Parathyroid adenoma (tissue), 2 donors: ENCODE measurements at regions not wholly inside any gene's neighbourhood (a gene's known extent, or its start where the extent isn't known, plus 50 kb on each side); places are given as distances from the start of the nearest gene placed in this dataset.

ENCODE experiments used
- H2AFZ ChIP-seq: fragments of 300-600 bp; sonication (generic); one replicate; pipeline ENCODE4 v1.7.0; 2017; ENCODE audit warnings: antibody characterized with exemption, mild to moderate bottlenecking
- H3K27ac ChIP-seq: fragments of 300-600 bp; sonication (generic); one replicate; pipeline ENCODE4 v1.7.0; 2017
- H3K27me3 ChIP-seq: fragments of 300-600 bp; sonication (generic); one replicate; pipeline ENCODE4 v1.7.0; 2017; ENCODE audit warnings: low read length; ENCODE audit not compliant: control insufficient read depth, insufficient read depth
- H3K36me3 ChIP-seq: fragments of 300-600 bp; sonication (generic); one replicate; pipeline ENCODE4 v1.7.0; 2017; ENCODE audit warnings: low read length; ENCODE audit not compliant: control insufficient read depth, insufficient read depth
- H3K4me1 ChIP-seq: fragments of 300-600 bp; sonication (generic); one replicate; pipeline ENCODE4 v1.7.0; 2017; ENCODE audit warnings: control low read depth
- H3K4me2 ChIP-seq: fragments of 300-600 bp; sonication (generic); one replicate; pipeline ENCODE4 v1.7.0; 2017; ENCODE audit warnings: low read length
- H3K4me3 ChIP-seq: fragments of 300-600 bp; sonication (generic); one replicate; pipeline ENCODE4 v1.7.0; 2017; ENCODE audit warnings: low read depth, low read length
- H3K79me2 ChIP-seq: fragments of 300-600 bp; sonication (generic); one replicate; pipeline ENCODE4 v1.7.0; 2017; ENCODE audit warnings: control low read depth
- H3K9ac ChIP-seq: fragments of 300-600 bp; sonication (generic); one replicate; pipeline ENCODE4 v1.7.0; 2017; ENCODE audit warnings: mild to moderate bottlenecking
- H3K9me3 ChIP-seq: fragments of 300-600 bp; sonication (generic); one replicate; pipeline ENCODE4 v1.7.0; 2017; ENCODE audit warnings: low read length; ENCODE audit not compliant: control insufficient read depth
- TF ChIP-seq, protein P1 (sequence below): fragments of 300-600 bp; sonication (generic); IDR thresholded peaks from one replicate; pipeline ENCODE4 v1.7.0; 2017; ENCODE audit warnings: antibody characterized with exemption, mild to moderate bottlenecking
- donor health status: primary hyperparathyroidism.

GRCh38 chr5:174329738-174330137 is 284.2 kb downstream of the NSG2 start:
- Histone ChIP-seq H2AFZ (no peak overlapping the region), H3K27ac (no peak overlapping the region), H3K4me3 (no peak overlapping the region), H3K4me2 (no peak overlapping the region), H3K9me3 (no peaks in the 10 kb centered on the region), H3K79me2 (no peaks in the 10 kb centered on the region), H3K36me3 (no peaks in the 10 kb centered on the region), H3K9ac (no peak overlapping the region), H3K4me1 (no peaks in the 10 kb centered on the region), H3K27me3 (no peaks in the 10 kb centered on the region)
- TF ChIP-seq, protein P1, sequence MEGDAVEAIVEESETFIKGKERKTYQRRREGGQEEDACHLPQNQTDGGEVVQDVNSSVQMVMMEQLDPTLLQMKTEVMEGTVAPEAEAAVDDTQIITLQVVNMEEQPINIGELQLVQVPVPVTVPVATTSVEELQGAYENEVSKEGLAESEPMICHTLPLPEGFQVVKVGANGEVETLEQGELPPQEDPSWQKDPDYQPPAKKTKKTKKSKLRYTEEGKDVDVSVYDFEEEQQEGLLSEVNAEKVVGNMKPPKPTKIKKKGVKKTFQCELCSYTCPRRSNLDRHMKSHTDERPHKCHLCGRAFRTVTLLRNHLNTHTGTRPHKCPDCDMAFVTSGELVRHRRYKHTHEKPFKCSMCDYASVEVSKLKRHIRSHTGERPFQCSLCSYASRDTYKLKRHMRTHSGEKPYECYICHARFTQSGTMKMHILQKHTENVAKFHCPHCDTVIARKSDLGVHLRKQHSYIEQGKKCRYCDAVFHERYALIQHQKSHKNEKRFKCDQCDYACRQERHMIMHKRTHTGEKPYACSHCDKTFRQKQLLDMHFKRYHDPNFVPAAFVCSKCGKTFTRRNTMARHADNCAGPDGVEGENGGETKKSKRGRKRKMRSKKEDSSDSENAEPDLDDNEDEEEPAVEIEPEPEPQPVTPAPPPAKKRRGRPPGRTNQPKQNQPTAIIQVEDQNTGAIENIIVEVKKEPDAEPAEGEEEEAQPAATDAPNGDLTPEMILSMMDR, result no peak

DNA sequence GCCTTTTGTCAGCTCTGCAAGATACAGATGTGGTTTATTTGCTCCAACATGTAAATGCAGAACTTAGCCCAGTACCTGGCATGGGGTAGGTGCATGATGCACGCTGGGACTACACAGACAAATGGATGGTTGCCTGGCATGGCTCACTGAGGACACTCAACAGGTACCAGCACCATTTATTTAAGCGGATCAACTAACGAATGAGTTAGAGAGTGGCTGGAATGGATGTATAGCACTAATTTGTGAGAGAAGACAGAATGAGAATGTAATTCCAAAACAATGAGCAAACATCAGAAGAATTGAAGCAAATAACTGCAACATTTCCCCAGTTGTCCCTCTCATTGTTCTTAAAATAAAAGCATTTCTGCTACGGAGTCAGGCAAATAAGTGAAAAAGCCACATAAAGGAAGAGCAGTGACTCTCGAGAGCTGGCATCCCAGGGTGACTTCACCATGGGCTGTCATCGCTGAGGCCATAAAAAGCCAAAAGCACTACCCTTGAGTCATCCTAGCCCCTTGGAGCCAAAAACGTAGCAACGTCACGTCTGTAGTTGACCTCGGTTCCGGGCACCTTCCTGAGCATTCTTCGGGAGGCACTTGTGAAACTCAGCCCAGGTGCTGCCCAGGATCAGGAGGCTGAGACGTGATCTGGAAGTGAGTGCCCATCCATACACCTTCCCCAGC is 290.3 kb downstream of the NSG2 start:
- Histone ChIP-seq H3K36me3 (no peaks in the 10 kb centered on the region), H3K27me3 (no peaks in the 10 kb centered on the region), H3K9ac (no peak overlapping the region), H3K4me3 (no peak overlapping the region), H3K27ac (no peak overlapping the region), H3K4me1 (no peaks in the 10 kb centered on the region), H2AFZ (no peak overlapping the region), H3K9me3 (no peaks in the 10 kb centered on the region), H3K79me2 (no peaks in the 10 kb centered on the region), H3K4me2 (no peak overlapping the region)
- TF ChIP-seq, protein P1, result no peak

DNA sequence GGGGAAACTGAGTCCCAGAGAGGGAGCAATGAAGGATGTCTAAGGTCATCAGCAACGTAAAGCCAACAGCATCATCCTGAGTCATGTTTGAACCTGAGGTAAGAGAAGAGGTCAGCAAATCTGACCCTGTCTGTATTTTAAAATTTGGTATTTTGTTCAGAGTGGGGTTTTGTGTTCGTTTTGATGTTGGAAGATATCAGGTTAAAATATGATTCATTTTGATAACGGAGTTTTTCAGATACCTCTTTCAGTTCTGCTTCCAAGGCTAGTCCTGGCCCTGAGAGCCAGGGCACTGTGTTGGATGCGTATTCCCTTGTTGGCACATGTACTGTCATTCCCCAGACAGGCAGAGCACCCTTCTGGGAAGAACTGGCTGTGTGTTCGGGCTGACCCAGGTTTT is 291.0 kb downstream of the NSG2 start:
- Histone ChIP-seq H3K79me2 (no peaks in the 10 kb centered on the region), H3K4me1 (no peaks in the 10 kb centered on the region), H3K9ac (no peak overlapping the region), H3K4me2 (no peak overlapping the region), H3K36me3 (no peaks in the 10 kb centered on the region), H3K9me3 (no peaks in the 10 kb centered on the region), H2AFZ (no peak overlapping the region), H3K27ac (no peak overlapping the region), H3K4me3 (no peak overlapping the region), H3K27me3 (no peaks in the 10 kb centered on the region)
- TF ChIP-seq, protein P1, result no peak

DNA sequence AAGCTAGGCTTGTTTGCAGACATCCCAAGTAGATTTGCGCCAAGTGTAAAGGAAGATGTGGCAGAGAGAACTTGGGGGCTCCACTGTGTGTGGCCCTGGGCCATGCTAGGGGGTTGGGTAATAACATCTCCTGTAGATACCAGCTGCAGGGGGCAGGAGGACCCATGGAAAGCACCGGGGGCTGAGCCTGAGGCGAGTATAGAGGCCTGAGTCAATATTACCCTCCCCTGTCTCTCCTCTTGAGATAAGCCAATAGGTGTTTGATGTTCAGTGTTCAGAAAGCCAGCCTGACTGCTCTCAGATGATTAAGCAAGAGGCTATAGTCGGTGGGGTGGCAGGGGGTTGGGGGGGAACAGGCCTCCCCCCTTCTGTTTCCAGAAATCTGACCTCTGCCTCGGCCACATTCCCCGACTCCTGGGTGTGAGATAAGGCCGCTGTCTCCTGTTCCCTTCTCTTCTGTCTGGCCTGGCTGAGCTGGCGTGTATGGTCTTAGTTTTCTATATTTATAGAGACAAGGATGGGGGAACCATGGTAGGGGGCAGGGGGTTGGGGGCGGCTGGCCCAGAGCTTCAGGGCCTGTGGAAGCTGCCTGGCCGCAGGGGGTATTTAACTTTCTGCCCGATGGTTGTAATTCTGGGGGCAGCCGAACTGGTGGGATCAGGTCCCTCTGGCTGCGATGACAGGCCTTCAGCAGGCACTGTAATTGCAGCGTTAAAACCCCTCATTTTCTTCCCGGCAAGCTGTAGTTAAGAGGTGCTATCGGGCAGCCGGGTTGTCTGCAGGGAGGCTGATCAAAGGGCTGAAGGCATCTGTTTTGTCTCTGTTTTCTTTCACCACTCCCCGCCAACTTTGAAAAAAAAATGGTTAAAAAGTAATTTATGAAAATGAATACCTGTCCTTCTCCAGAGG is 292.0 kb downstream of the NSG2 start:
- no peak overlapping the region for H3K4me3 ChIP-seq
- no peak overlapping the region for H3K4me2 ChIP-seq
- no peak overlapping the region for H2AFZ ChIP-seq
- H3K27me3 ChIP-seq, result no peaks in the 10 kb centered on the region
- no peaks in the 10 kb centered on the region for H3K79me2 ChIP-seq
- TF ChIP-seq, protein P1, result no peak
- no peak overlapping the region for H3K9ac ChIP-seq
- no peak overlapping the region for H3K27ac ChIP-seq
- H3K4me1 ChIP-seq, result no peaks in the 10 kb centered on the region
- H3K9me3 ChIP-seq, result no peaks in the 10 kb centered on the region
- no peaks in the 10 kb centered on the region for H3K36me3 ChIP-seq
